Hepatocyte (in vitro differentiated cells): ENCODE measurements at regions not wholly inside any gene's neighbourhood (a gene's known extent, or its start where the extent isn't known, plus 50 kb on each side); places are given as distances from the start of the nearest gene placed in this dataset.

Source experiments
- DNase-seq: peaks from one replicate; pipeline ENCODE4 v3.0.0-alpha.2; 2016; ENCODE audit warnings: low spot score
- H2AFZ ChIP-seq: fragments of 200-600 bp; sonication (generic); 2 replicates; pipeline ENCODE4 v1.6.0; 2016; ENCODE audit warnings: antibody characterized with exemption, mild to moderate bottlenecking
- H3K27ac ChIP-seq: fragments of 200-600 bp; sonication (generic); 2 replicates; pipeline ENCODE4 v1.5.1; 2016; ENCODE audit warnings: mild to moderate bottlenecking
- H3K27me3 ChIP-seq: fragments of 200-600 bp; sonication (generic); 2 replicates; pipeline ENCODE4 v1.6.1; 2016
- H3K36me3 ChIP-seq: fragments of 200-600 bp; sonication (generic); replicated peaks from 2 replicates; pipeline ENCODE4 v1.5.1; 2016; ENCODE audit warnings: low read depth; ENCODE audit not compliant: insufficient read depth
- H3K4me1 ChIP-seq: fragments of 200-600 bp; sonication (generic); 2 replicates; pipeline ENCODE4 v1.5.1; 2016; ENCODE audit warnings: mild to moderate bottlenecking, moderate library complexity; ENCODE audit not compliant: insufficient read depth
- H3K4me2 ChIP-seq: fragments of 200-600 bp; sonication (generic); 2 replicates; pipeline ENCODE4 v1.6.0; 2016
- H3K4me3 ChIP-seq: fragments of 200-600 bp; sonication (generic); 2 replicates; pipeline ENCODE4 v1.5.1; 2016; ENCODE audit warnings: mild to moderate bottlenecking
- H3K79me2 ChIP-seq: fragments of 200-600 bp; sonication (generic); 2 replicates; pipeline ENCODE4 v1.6.0; 2017; ENCODE audit warnings: mild to moderate bottlenecking
- H3K9me2 ChIP-seq: fragments of 200-600 bp; sonication (generic); replicated peaks from 2 replicates; pipeline ENCODE4 v1.6.0; 2017; ENCODE audit warnings: mild to moderate bottlenecking; ENCODE audit not compliant: insufficient read depth
- H3K9me3 ChIP-seq: fragments of 200-600 bp; sonication (generic); 2 replicates; pipeline ENCODE4 v1.5.1; 2016; ENCODE audit warnings: low read depth, mild to moderate bottlenecking
- H4K20me1 ChIP-seq: fragments of 200-600 bp; sonication (generic); 2 replicates; pipeline ENCODE4 v1.6.0; 2016; ENCODE audit warnings: mild to moderate bottlenecking; ENCODE audit not compliant: insufficient read depth, poor library complexity, severe bottlenecking
- EZH2 ChIP-seq: fragments of 200-600 bp; sonication (generic); IDR thresholded peaks from 2 replicates; pipeline ENCODE4 v1.6.1; 2016; ENCODE audit warnings: antibody characterized with exemption, mild to moderate bottlenecking, borderline replicate concordance
- EZH2phosphoT487 ChIP-seq: fragments of 200-600 bp; sonication (generic); IDR thresholded peaks from one replicate; pipeline ENCODE4 v1.6.1; 2018; ENCODE audit warnings: antibody characterized with exemption, mild to moderate bottlenecking, low read depth, moderate library complexity; ENCODE audit not compliant: unreplicated experiment, severe bottlenecking
- whole genome bisulfite sequencing: methylation state at CpG from one replicate; pipeline ENCODE4 v1.1.6; 2016; ENCODE audit warnings: low lambda C conversion rate; ENCODE audit errors: missing lambda C conversion rate; 5-methylcytosine and 5-hydroxymethylcytosine counted together
- TF ChIP-seq, protein P1 (sequence below): fragments of 200-600 bp; sonication (generic); IDR thresholded peaks from 2 replicates; pipeline ENCODE4 v1.5.1; 2016; ENCODE audit warnings: antibody characterized with exemption, mild to moderate bottlenecking; ENCODE audit not compliant: poor library complexity

GRCh38 chr18:78146136-78147085, 833.2 kb upstream of the SALL3 start:
- no peaks in the 10 kb centered on the region for H4K20me1 ChIP-seq
- H3K9me2 ChIP-seq, result no peaks in the 10 kb centered on the region
- no peaks in the 10 kb centered on the region for H3K36me3 ChIP-seq
- 91% methylated on average over 17 of the region's 17 CpGs for WGBS
- TF ChIP-seq EZH2, result no peak
- no peak for TF ChIP-seq EZH2phosphoT487
- TF ChIP-seq, protein P1, sequence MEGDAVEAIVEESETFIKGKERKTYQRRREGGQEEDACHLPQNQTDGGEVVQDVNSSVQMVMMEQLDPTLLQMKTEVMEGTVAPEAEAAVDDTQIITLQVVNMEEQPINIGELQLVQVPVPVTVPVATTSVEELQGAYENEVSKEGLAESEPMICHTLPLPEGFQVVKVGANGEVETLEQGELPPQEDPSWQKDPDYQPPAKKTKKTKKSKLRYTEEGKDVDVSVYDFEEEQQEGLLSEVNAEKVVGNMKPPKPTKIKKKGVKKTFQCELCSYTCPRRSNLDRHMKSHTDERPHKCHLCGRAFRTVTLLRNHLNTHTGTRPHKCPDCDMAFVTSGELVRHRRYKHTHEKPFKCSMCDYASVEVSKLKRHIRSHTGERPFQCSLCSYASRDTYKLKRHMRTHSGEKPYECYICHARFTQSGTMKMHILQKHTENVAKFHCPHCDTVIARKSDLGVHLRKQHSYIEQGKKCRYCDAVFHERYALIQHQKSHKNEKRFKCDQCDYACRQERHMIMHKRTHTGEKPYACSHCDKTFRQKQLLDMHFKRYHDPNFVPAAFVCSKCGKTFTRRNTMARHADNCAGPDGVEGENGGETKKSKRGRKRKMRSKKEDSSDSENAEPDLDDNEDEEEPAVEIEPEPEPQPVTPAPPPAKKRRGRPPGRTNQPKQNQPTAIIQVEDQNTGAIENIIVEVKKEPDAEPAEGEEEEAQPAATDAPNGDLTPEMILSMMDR, result no peak
- no peaks in the 10 kb centered on the region for H3K79me2 ChIP-seq
- DNase-seq, result no peak
- H3K4me3 ChIP-seq, result no peak overlapping the region
- no peak overlapping the region for H3K4me2 ChIP-seq
- H3K4me1 ChIP-seq, result no peaks in the 10 kb centered on the region
- H3K9me3 ChIP-seq, result no peaks in the 10 kb centered on the region
- H3K27me3 ChIP-seq, result no peaks in the 10 kb centered on the region
- H2AFZ ChIP-seq, result no peak overlapping the region
- no peak overlapping the region for H3K27ac ChIP-seq

DNA sequence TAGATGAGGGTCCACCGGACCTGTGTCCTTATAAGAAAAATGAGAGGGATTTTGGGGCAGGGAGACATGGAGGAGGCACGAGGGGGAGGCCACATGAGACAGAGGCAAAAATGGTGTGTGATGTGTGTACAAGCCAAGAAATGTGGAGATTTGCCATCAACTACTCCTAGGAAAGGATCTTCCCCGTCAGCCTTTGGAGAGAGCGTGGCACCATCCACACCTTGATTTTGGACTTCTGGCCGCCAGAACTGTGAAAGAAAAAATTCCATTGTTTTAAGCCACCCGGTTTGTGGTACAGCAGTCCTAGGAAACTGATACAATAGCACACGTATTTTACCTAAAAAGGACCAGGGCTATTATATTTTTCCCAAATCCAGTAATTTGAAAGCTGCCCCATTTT, 829.0 kb upstream of the SALL3 start:
- H3K4me1 ChIP-seq, result no peaks in the 10 kb centered on the region
- no peaks in the 10 kb centered on the region for H3K9me3 ChIP-seq
- H3K4me2 ChIP-seq, result no peak overlapping the region
- 92% methylated on average over 7 of the region's 7 CpGs for WGBS
- H3K36me3 ChIP-seq, result no peaks in the 10 kb centered on the region
- H2AFZ ChIP-seq, result no peak overlapping the region
- DNase-seq, result no peak
- no peaks in the 10 kb centered on the region for H3K79me2 ChIP-seq
- H3K4me3 ChIP-seq, result no peak overlapping the region
- no peaks in the 10 kb centered on the region for H3K9me2 ChIP-seq
- H4K20me1 ChIP-seq, result no peaks in the 10 kb centered on the region
- H3K27ac ChIP-seq, result no peak overlapping the region
- TF ChIP-seq EZH2, result no peak
- TF ChIP-seq, protein P1, result no peak
- no peak for TF ChIP-seq EZH2phosphoT487
- no peaks in the 10 kb centered on the region for H3K27me3 ChIP-seq

GRCh38 chr18:78151234-78151633, 828.4 kb upstream of the SALL3 start:
- TF ChIP-seq EZH2 (no peak), EZH2phosphoT487 (no peak)
- TF ChIP-seq, protein P1, result no peak
- no peak for DNase-seq
- H3K79me2 ChIP-seq, result no peaks in the 10 kb centered on the region
- no peaks in the 10 kb centered on the region for H4K20me1 ChIP-seq
- H3K9me3 ChIP-seq, result no peaks in the 10 kb centered on the region
- H3K36me3 ChIP-seq, result no peaks in the 10 kb centered on the region
- no peaks in the 10 kb centered on the region for H3K4me1 ChIP-seq
- no peak overlapping the region for H3K4me2 ChIP-seq
- H3K27ac ChIP-seq, result no peak overlapping the region
- no peaks in the 10 kb centered on the region for H3K27me3 ChIP-seq
- WGBS, result 91% methylated on average over 9 of the region's 9 CpGs
- H3K4me3 ChIP-seq, result no peak overlapping the region
- H3K9me2 ChIP-seq, result no peaks in the 10 kb centered on the region
- H2AFZ ChIP-seq, result no peak overlapping the region
